ENCODE measurements at regions not wholly inside any gene's neighbourhood (a gene's known extent, or its start where the extent isn't known, plus 50 kb on each side); places are given as distances from the start of the nearest gene placed in this dataset.
"Not testable (repeated sequence)": the region's sequence is repeated elsewhere in the genome, so short reads cannot be mapped to it uniquely, and the experiment has no call there.

- not testable (repeated sequence) for H3K9ac ChIP-seq (ENCODE audit: low read depth, low read length); H3K36me3 ChIP-seq (ENCODE audit: insufficient read depth, low read length); H3K4me1 ChIP-seq (ENCODE audit: insufficient read depth, low read length); H3K27me3 ChIP-seq (ENCODE audit: insufficient read depth, low read length); H3K4me3 ChIP-seq (ENCODE audit: low read length); H3K27ac ChIP-seq (ENCODE audit: low read depth, low read length)
- WGBS, result 97% methylated on average over 7 of the region's 7 CpGs
- H3K9me3 ChIP-seq (ENCODE audit: insufficient read depth, low read depth, low read length), result peaks cover 18% of the 10 kb centered on the region
These were observed 291.9 kb downstream of the PDCD6IP start for GRCh38 chr3:34090379-34090778.

GRCh38 chr3:34090876-34091275, 292.4 kb downstream of the PDCD6IP start:
- Histone ChIP-seq H3K9me3 (ENCODE audit: insufficient read depth, low read depth, low read length) (peaks cover 14% of the 10 kb centered on the region), H3K4me3 (ENCODE audit: low read length) (no peak overlapping the region), H3K27me3 (ENCODE audit: insufficient read depth, low read length) (no peaks in the 10 kb centered on the region), H3K4me1 (ENCODE audit: insufficient read depth, low read length) (no peaks in the 10 kb centered on the region), H3K9ac (ENCODE audit: low read depth, low read length) (no peak overlapping the region), H3K27ac (ENCODE audit: low read depth, low read length) (no peak overlapping the region), H3K36me3 (ENCODE audit: insufficient read depth, low read length) (no peaks in the 10 kb centered on the region)
- 86% methylated on average over 4 of the region's 4 CpGs for WGBS

DNA sequence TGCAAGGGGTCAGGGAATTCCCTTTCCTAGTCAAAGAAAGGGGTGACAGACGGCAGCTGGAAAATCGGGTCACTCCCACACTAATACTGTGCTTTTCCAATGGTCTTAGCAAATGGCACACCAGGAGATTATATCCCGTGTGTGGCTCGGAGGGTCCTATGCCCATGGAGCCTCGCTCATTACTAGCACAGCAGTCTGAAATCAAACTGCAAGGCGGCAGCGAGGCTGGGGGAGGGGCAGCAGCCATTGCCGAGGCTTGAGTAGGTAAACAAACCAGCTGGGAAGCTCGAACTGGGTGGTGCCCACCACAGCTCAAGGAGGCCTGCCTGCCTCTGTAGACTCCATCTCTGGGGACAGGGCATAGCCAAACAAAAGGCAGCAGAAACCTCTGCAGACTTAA, 295.9 kb downstream of the PDCD6IP start:
- H3K4me1 ChIP-seq (ENCODE audit: insufficient read depth, low read length); H3K9ac ChIP-seq (ENCODE audit: low read depth, low read length); H3K27ac ChIP-seq (ENCODE audit: low read depth, low read length); H3K36me3 ChIP-seq (ENCODE audit: insufficient read depth, low read length); H3K27me3 ChIP-seq (ENCODE audit: insufficient read depth, low read length); H3K4me3 ChIP-seq (ENCODE audit: low read length): not testable (repeated sequence)
- H3K9me3 ChIP-seq (ENCODE audit: insufficient read depth, low read depth, low read length), result peaks cover 11% of the 10 kb centered on the region
- WGBS, result 94% methylated on average over 9 of the region's 9 CpGs

GRCh38 chr3:34102288-34102687, 303.9 kb downstream of the PDCD6IP start:
- Histone ChIP-seq H3K4me3 (ENCODE audit: low read length) (no peak overlapping the region), H3K9ac (ENCODE audit: low read depth, low read length) (no peak overlapping the region), H3K36me3 (ENCODE audit: insufficient read depth, low read length) (no peaks in the 10 kb centered on the region), H3K27me3 (ENCODE audit: insufficient read depth, low read length) (no peaks in the 10 kb centered on the region), H3K27ac (ENCODE audit: low read depth, low read length) (no peak overlapping the region), H3K4me1 (ENCODE audit: insufficient read depth, low read length) (no peaks in the 10 kb centered on the region), H3K9me3 (ENCODE audit: insufficient read depth, low read depth, low read length) (no peaks in the 10 kb centered on the region)
- 98% methylated on average over 4 of the region's 4 CpGs for WGBS

DNA sequence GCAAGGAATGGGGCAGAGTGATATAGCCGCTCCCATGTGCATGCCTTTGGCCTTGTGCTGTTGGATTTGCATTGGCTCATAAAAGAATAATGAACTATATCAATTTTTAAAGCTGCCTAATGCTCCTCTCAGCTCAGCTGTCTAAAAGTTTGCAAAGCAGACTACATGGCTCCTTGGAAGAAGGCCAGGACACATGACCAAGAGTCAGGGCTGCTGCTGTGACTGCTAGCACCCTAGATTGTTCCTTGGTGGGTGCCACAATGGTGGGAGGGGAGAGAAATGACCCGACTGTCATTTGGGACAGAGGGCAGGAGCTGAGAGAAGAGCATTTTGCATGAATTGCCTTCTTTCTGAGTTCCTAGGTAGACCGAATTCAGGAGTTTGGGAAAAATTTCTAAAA, 307.9 kb downstream of the PDCD6IP start:
- H3K4me1 ChIP-seq (ENCODE audit: insufficient read depth, low read length), result no peaks in the 10 kb centered on the region
- 83% methylated on average over 2 of the region's 3 CpGs for WGBS
- H3K9me3 ChIP-seq (ENCODE audit: insufficient read depth, low read depth, low read length), result no peaks in the 10 kb centered on the region
- H3K27me3 ChIP-seq (ENCODE audit: insufficient read depth, low read length), result no peaks in the 10 kb centered on the region
- no peak overlapping the region for H3K27ac ChIP-seq (ENCODE audit: low read depth, low read length)
- H3K36me3 ChIP-seq (ENCODE audit: insufficient read depth, low read length), result no peaks in the 10 kb centered on the region
- no peak overlapping the region for H3K9ac ChIP-seq (ENCODE audit: low read depth, low read length)
- no peak overlapping the region for H3K4me3 ChIP-seq (ENCODE audit: low read length)

DNA sequence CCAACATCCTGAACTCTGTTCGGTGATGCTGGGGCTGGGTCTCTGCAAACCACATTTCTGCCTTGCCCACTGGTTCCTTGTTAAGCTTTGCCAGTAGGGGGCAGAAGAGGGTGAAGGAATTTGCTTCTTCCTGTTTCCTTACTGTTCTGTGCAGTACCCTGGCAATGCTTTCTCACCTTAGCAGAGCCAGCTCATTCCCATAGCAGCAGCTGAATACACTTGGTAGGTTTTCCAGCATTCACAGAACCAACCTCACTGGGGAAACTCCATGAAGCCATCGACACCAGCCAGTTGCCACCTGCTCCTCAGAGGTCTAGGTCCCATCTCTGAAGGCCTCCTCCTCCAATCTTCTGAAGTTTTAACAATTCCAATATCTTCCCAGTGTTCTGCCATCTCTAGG, 308.4 kb downstream of the PDCD6IP start:
- no peak overlapping the region for H3K27ac ChIP-seq (ENCODE audit: low read depth, low read length)
- no peak overlapping the region for H3K4me3 ChIP-seq (ENCODE audit: low read length)
- no peak overlapping the region for H3K9ac ChIP-seq (ENCODE audit: low read depth, low read length)
- WGBS, result 77% methylated on average over 2 of the region's 2 CpGs
- no peaks in the 10 kb centered on the region for H3K36me3 ChIP-seq (ENCODE audit: insufficient read depth, low read length)
- no peaks in the 10 kb centered on the region for H3K9me3 ChIP-seq (ENCODE audit: insufficient read depth, low read depth, low read length)
- no peaks in the 10 kb centered on the region for H3K27me3 ChIP-seq (ENCODE audit: insufficient read depth, low read length)
- no peaks in the 10 kb centered on the region for H3K4me1 ChIP-seq (ENCODE audit: insufficient read depth, low read length)

DNA sequence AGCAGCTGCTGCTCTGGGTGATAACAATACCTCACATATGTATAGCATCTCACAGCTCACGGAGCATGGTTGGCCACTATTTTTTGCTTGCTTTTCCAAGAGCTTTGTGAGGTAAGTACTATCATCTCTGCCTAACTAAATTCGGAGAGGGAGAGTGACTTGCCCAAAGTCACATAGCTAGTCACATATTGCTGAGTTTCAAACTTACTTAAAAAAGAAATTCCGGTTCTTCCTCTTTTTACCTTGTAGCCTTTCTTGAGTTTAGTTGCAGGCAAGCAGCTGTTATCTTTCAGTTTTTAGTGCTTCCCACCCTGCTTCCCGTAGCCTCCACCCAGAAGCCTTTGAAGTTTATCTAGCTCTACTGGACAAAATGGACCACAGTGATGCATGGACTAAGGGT, 309.2 kb downstream of the PDCD6IP start:
- no peak overlapping the region for H3K4me3 ChIP-seq (ENCODE audit: low read length)
- H3K36me3 ChIP-seq (ENCODE audit: insufficient read depth, low read length), result no peaks in the 10 kb centered on the region
- WGBS, result 95% methylated on average over 4 of the region's 4 CpGs
- no peak overlapping the region for H3K9ac ChIP-seq (ENCODE audit: low read depth, low read length)
- H3K27ac ChIP-seq (ENCODE audit: low read depth, low read length), result no peak overlapping the region
- no peaks in the 10 kb centered on the region for H3K4me1 ChIP-seq (ENCODE audit: insufficient read depth, low read length)
- H3K9me3 ChIP-seq (ENCODE audit: insufficient read depth, low read depth, low read length), result no peaks in the 10 kb centered on the region
- no peaks in the 10 kb centered on the region for H3K27me3 ChIP-seq (ENCODE audit: insufficient read depth, low read length)

- no peaks in the 10 kb centered on the region for H3K9me3 ChIP-seq (ENCODE audit: insufficient read depth, low read depth, low read length)
- H3K36me3 ChIP-seq (ENCODE audit: insufficient read depth, low read length), result no peaks in the 10 kb centered on the region
- 89% methylated on average over 1 of the region's 1 CpG for WGBS
- H3K27me3 ChIP-seq (ENCODE audit: insufficient read depth, low read length), result no peaks in the 10 kb centered on the region
- H3K4me1 ChIP-seq (ENCODE audit: insufficient read depth, low read length), result no peaks in the 10 kb centered on the region
- H3K27ac ChIP-seq (ENCODE audit: low read depth, low read length), result no peak overlapping the region
- no peak overlapping the region for H3K9ac ChIP-seq (ENCODE audit: low read depth, low read length)
- no peak overlapping the region for H3K4me3 ChIP-seq (ENCODE audit: low read length)
These were observed 310.6 kb downstream of the PDCD6IP start for GRCh38 chr3:34109021-34109420.

- no peak overlapping the region for H3K4me3 ChIP-seq (ENCODE audit: low read length)
- no peaks in the 10 kb centered on the region for H3K4me1 ChIP-seq (ENCODE audit: insufficient read depth, low read length)
- 92% methylated on average over 2 of the region's 2 CpGs for WGBS
- no peak overlapping the region for H3K9ac ChIP-seq (ENCODE audit: low read depth, low read length)
- H3K27ac ChIP-seq (ENCODE audit: low read depth, low read length), result no peak overlapping the region
- H3K27me3 ChIP-seq (ENCODE audit: insufficient read depth, low read length), result no peaks in the 10 kb centered on the region
- no peaks in the 10 kb centered on the region for H3K9me3 ChIP-seq (ENCODE audit: insufficient read depth, low read depth, low read length)
- no peaks in the 10 kb centered on the region for H3K36me3 ChIP-seq (ENCODE audit: insufficient read depth, low read length)
These were observed 311.4 kb downstream of the PDCD6IP start for GRCh38 chr3:34109846-34110245.

DNA sequence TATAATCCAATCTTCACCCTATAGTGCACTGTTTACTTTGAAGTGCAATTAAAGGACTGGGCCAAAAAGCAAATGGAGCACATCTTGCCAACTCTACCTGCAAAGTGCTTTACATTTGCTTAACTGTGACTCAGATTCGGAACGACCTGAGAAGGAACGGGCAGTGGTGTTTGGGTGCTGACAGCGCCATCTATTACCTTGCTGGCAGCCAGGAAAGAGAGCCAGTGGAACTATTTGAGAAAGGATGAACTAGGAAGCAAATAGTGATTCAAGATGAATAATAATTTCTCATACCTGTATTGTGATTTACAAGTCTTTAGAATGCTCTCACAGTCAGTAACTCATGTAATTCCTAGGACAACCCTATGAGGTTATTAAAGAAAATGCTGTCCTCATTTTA, 312.9 kb downstream of the PDCD6IP start:
- Histone ChIP-seq H3K27ac (ENCODE audit: low read depth, low read length) (no peak overlapping the region), H3K9me3 (ENCODE audit: insufficient read depth, low read depth, low read length) (no peaks in the 10 kb centered on the region), H3K4me1 (ENCODE audit: insufficient read depth, low read length) (no peaks in the 10 kb centered on the region), H3K36me3 (ENCODE audit: insufficient read depth, low read length) (no peaks in the 10 kb centered on the region), H3K9ac (ENCODE audit: low read depth, low read length) (no peak overlapping the region), H3K4me3 (ENCODE audit: low read length) (no peak overlapping the region), H3K27me3 (ENCODE audit: insufficient read depth, low read length) (no peaks in the 10 kb centered on the region)
- WGBS, result 89% methylated on average over 4 of the region's 4 CpGs

DNA sequence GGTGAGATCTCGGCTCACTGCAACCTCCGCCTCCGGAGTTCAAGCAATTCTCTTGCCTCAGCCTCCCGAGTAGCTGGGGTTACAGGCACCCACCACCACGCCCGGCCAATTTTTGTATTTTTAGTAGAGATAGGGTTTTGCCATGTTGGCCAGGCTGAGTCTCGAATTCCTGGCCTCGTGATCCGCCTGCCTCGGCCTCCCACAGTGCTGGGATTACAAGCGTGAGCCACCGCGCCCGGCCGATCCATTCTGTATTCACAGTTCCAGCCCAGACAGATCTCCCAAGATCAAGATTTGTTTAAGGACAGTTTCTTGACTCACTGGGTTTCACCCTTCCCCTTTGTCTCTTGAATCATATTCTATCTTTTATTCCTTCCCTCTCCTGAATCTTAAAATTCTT, 313.8 kb downstream of the PDCD6IP start:
- not testable (repeated sequence) for H3K9ac ChIP-seq (ENCODE audit: low read depth, low read length); H3K4me3 ChIP-seq (ENCODE audit: low read length); H3K4me1 ChIP-seq (ENCODE audit: insufficient read depth, low read length); H3K27me3 ChIP-seq (ENCODE audit: insufficient read depth, low read length); H3K27ac ChIP-seq (ENCODE audit: low read depth, low read length); H3K36me3 ChIP-seq (ENCODE audit: insufficient read depth, low read length); H3K9me3 ChIP-seq (ENCODE audit: insufficient read depth, low read depth, low read length)
- 97% methylated on average over 15 of the region's 15 CpGs for WGBS

- no peaks in the 10 kb centered on the region for H3K36me3 ChIP-seq (ENCODE audit: insufficient read depth, low read length)
- H3K9me3 ChIP-seq (ENCODE audit: insufficient read depth, low read depth, low read length), result no peaks in the 10 kb centered on the region
- no peak overlapping the region for H3K27ac ChIP-seq (ENCODE audit: low read depth, low read length)
- no peaks in the 10 kb centered on the region for H3K27me3 ChIP-seq (ENCODE audit: insufficient read depth, low read length)
- H3K9ac ChIP-seq (ENCODE audit: low read depth, low read length), result no peak overlapping the region
- no peak overlapping the region for H3K4me3 ChIP-seq (ENCODE audit: low read length)
- H3K4me1 ChIP-seq (ENCODE audit: insufficient read depth, low read length), result no peaks in the 10 kb centered on the region
These were observed 332.7 kb downstream of the PDCD6IP start for GRCh38 chr3:34131091-34131490.

Data from HUES64 (cell line).